ENCODE measurements at regions not wholly inside any gene's neighbourhood (a gene's known extent, or its start where the extent isn't known, plus 50 kb on each side); places are given as distances from the start of the nearest gene placed in this dataset.

DNA sequence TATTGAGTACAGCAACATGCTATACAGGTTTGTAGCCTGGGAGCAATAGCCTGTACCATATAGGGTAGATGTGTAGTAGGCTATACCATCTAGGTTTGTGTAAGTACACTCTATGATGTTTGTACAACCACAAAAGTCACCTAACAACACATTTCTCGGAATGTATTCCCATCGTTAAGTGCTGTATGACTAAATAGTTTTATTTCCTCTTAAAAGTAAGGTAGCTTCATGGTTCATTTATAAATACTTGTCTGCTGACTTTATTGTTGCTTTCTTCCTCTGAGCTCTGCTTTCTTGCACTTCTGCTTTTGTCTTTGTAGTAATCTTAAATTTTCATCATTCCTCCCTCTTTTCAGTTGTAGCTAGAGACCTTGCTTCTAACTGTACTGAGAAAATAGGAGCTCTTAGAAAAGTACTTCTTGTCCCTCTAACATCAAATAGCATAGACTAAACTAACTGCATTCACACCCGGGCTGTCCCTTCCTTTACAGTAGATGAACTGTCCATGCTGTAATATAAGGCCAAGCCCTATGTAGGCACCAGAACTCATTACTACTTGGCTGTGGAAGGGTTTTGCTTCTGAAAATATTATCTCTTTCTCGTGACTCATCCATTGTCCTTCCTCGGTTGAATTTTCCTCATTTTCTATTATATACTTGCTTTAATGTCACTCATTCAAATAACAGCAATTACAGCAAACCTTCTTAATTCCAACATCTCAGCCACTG lies 55.4 kb upstream of the FAM3C start:
- 70 to 79% methylated on average over 5 of the region's 5 CpGs for WGBS, 2 donors
- no peak overlapping the region for H3K27ac ChIP-seq (ENCODE audit: low read depth in 2 of 2, low read length in 1 of 2)

DNA sequence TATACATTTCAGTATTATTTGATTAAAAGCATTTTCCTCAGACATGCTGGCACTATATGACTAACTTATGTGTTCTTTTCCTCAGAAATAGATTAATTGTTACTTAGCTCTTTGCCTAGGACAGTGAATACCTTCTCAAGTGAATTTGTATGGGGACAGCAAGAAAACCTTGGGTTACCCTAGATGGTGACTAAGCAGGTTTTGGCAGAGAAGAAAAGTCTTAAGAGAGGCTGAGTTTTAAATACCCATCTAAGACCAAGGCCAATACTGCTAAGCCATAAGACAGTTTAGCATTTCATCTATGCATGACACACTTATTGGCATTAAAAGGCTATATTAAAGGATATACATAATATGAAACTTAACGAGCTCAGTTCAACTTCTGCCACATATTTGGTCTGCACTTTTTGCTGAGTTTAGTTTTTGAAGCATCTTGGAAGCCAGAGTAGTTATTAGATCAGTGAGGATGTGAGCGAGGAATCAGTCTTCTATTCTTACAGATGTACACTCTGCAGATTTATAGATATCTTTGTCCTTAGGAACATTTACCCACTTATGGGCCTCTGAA lies 54.6 kb upstream of the FAM3C start:
- H3K36me3 ChIP-seq (ENCODE audit: control insufficient read depth in 2 of 2, insufficient read depth in 2 of 2, low read length in 1 of 2): no peaks in the 10 kb centered on the region
- no peaks in the 10 kb centered on the region for H3K27me3 ChIP-seq (ENCODE audit: control insufficient read depth in 1 of 2, insufficient read depth in 2 of 2, low read length in 2 of 2)
- H3K27ac ChIP-seq (ENCODE audit: low read depth in 2 of 2, low read length in 1 of 2): no peak overlapping the region
- WGBS, 2 donors: 60 to 75% methylated on average over 2 of the region's 2 CpGs
- H3K4me1 ChIP-seq (ENCODE audit: control insufficient read depth in 2 of 2, insufficient read depth in 2 of 2, low read length in 1 of 2): no peaks in the 10 kb centered on the region
- H3K4me3 ChIP-seq (ENCODE audit: low read depth in 1 of 2, low read length in 2 of 2): no peak overlapping the region
- H3K9me3 ChIP-seq (ENCODE audit: control insufficient read depth in 2 of 2, insufficient read depth in 1 of 2, low read depth in 1 of 2, low read length in 1 of 2): no peaks in the 10 kb centered on the region

More for the DNA sequence above, 55.4 kb upstream of the FAM3C start:
- H3K27me3 ChIP-seq (ENCODE audit: control insufficient read depth in 1 of 2, insufficient read depth in 2 of 2, low read length in 2 of 2): no peaks in the 10 kb centered on the region
- no peaks in the 10 kb centered on the region for H3K9me3 ChIP-seq (ENCODE audit: control insufficient read depth in 2 of 2, insufficient read depth in 1 of 2, low read depth in 1 of 2, low read length in 1 of 2)
- H3K4me1 ChIP-seq (ENCODE audit: control insufficient read depth in 2 of 2, insufficient read depth in 2 of 2, low read length in 1 of 2): no peaks in the 10 kb centered on the region
- no peaks in the 10 kb centered on the region for H3K36me3 ChIP-seq (ENCODE audit: control insufficient read depth in 2 of 2, insufficient read depth in 2 of 2, low read length in 1 of 2)
- no peak overlapping the region for H3K4me3 ChIP-seq (ENCODE audit: low read depth in 1 of 2, low read length in 2 of 2)

GRCh38 chr7:121449735-121450240 lies 53.7 kb upstream of the FAM3C start:
- no peaks in the 10 kb centered on the region for H3K27me3 ChIP-seq (ENCODE audit: control insufficient read depth in 1 of 2, insufficient read depth in 2 of 2, low read length in 2 of 2)
- no peaks in the 10 kb centered on the region for H3K36me3 ChIP-seq (ENCODE audit: control insufficient read depth in 2 of 2, insufficient read depth in 2 of 2, low read length in 1 of 2)
- H3K27ac ChIP-seq (ENCODE audit: low read depth in 2 of 2, low read length in 1 of 2): no peak overlapping the region
- H3K4me1 ChIP-seq (ENCODE audit: control insufficient read depth in 2 of 2, insufficient read depth in 2 of 2, low read length in 1 of 2): no peaks in the 10 kb centered on the region
- 73 to 81% methylated on average over 1 of the region's 1 CpG for WGBS, 2 donors
- no peak overlapping the region for H3K4me3 ChIP-seq (ENCODE audit: low read depth in 1 of 2, low read length in 2 of 2)
- H3K9me3 ChIP-seq (ENCODE audit: control insufficient read depth in 2 of 2, insufficient read depth in 1 of 2, low read depth in 1 of 2, low read length in 1 of 2): no peaks in the 10 kb centered on the region

GRCh38 chr7:121449329-121449728 lies 53.2 kb upstream of the FAM3C start:
- Histone ChIP-seq H3K9me3 (ENCODE audit: control insufficient read depth in 2 of 2, insufficient read depth in 1 of 2, low read depth in 1 of 2, low read length in 1 of 2) (no peaks in the 10 kb centered on the region), H3K4me1 (ENCODE audit: control insufficient read depth in 2 of 2, insufficient read depth in 2 of 2, low read length in 1 of 2) (no peaks in the 10 kb centered on the region), H3K27me3 (ENCODE audit: control insufficient read depth in 1 of 2, insufficient read depth in 2 of 2, low read length in 2 of 2) (no peaks in the 10 kb centered on the region), H3K27ac (ENCODE audit: low read depth in 2 of 2, low read length in 1 of 2) (no peak overlapping the region), H3K4me3 (ENCODE audit: low read depth in 1 of 2, low read length in 2 of 2) (no peak overlapping the region), H3K36me3 (ENCODE audit: control insufficient read depth in 2 of 2, insufficient read depth in 2 of 2, low read length in 1 of 2) (no peaks in the 10 kb centered on the region)
- 80 to 85% methylated on average over 3 of the region's 3 CpGs for WGBS, 2 donors

DNA sequence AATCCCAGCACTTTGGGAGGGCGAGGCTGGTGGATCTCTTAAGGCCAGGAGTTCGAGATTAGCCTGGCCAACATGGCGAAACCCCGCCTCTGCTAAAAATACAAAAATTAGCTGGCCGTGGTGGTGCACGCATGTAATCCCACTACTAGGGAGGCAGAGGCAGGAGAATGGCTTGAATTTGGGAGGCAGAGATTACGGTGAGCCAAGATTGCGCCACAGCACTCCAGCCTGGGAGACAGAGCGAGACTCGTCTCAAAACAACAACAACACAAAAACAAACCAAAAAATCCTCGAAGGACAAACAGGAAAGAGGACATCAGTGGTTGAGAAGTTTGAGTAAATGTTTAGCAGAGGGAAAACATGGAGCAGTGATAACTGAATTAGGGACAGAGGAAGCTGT lies 52.3 kb upstream of the FAM3C start:
- Histone ChIP-seq H3K27me3 (ENCODE audit: control insufficient read depth in 1 of 2, insufficient read depth in 2 of 2, low read length in 2 of 2) (no peaks in the 10 kb centered on the region), H3K27ac (ENCODE audit: low read depth in 2 of 2, low read length in 1 of 2) (no peak overlapping the region), H3K9me3 (ENCODE audit: control insufficient read depth in 2 of 2, insufficient read depth in 1 of 2, low read depth in 1 of 2, low read length in 1 of 2) (no peaks in the 10 kb centered on the region), H3K4me1 (ENCODE audit: control insufficient read depth in 2 of 2, insufficient read depth in 2 of 2, low read length in 1 of 2) (no peaks in the 10 kb centered on the region), H3K36me3 (ENCODE audit: control insufficient read depth in 2 of 2, insufficient read depth in 2 of 2, low read length in 1 of 2) (no peaks in the 10 kb centered on the region), H3K4me3 (ENCODE audit: low read depth in 1 of 2, low read length in 2 of 2) (no peak overlapping the region)
- WGBS, 2 donors: 92 to 95% methylated on average over 11 of the region's 11 CpGs

DNA sequence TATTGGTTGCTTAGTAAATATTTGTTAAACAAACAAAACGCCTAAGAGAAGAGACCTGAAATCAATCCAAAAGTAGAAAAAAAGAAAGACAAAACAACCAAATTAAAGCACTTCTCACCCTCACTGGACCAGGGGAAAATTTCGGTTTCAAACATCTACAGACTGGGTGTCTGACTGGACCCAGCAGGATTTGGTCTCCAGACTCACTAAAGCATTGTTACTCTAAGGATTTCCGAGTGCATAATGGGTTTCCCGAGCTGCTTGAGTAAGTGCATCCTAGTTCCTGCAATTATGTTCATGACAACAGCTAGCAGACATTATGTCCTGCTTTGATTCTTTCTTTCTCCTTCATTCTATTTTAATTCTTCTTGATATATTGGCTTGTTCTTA lies 51.8 kb upstream of the FAM3C start:
- Histone ChIP-seq H3K9me3 (ENCODE audit: control insufficient read depth in 2 of 2, insufficient read depth in 1 of 2, low read depth in 1 of 2, low read length in 1 of 2) (no peaks in the 10 kb centered on the region), H3K27me3 (ENCODE audit: control insufficient read depth in 1 of 2, insufficient read depth in 2 of 2, low read length in 2 of 2) (no peaks in the 10 kb centered on the region), H3K36me3 (ENCODE audit: control insufficient read depth in 2 of 2, insufficient read depth in 2 of 2, low read length in 1 of 2) (no peaks in the 10 kb centered on the region), H3K27ac (ENCODE audit: low read depth in 2 of 2, low read length in 1 of 2) (no peak overlapping the region), H3K4me3 (ENCODE audit: low read depth in 1 of 2, low read length in 2 of 2) (no peak overlapping the region), H3K4me1 (ENCODE audit: control insufficient read depth in 2 of 2, insufficient read depth in 2 of 2, low read length in 1 of 2) (no peaks in the 10 kb centered on the region)
- WGBS, 2 donors: 53 to 59% methylated on average over 4 of the region's 4 CpGs

DNA sequence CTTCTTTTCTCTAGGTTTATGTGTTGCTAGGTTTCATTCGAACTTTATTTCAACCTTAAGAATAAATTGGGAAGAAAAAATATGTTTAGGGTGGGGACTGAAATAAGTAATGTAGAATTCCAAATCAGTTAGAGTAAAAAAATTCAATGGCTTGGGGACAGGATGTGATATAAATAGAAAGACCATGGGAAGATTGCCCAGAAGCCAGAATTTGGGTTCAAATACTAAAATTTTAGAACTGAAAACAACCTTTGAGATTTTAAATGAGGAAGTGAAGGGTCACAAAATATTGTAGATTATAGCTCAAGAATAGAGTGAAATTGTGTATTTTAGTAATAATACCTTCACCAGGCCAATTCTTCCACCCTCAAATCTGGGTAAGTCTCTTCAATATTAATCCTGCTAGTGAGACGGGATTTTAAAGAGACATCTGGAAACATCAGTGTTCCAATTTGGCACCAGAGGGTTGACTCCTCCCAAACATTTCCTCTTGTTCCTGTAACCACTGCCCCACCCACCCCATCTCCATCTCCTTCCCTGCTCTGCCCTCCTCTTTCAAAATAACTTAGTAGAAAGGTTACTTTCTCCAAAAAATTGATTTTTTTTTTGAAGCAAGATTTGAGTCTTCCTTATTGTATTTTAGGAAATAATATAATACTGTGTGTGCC lies 51.3 kb upstream of the FAM3C start:
- H3K36me3 ChIP-seq (ENCODE audit: control insufficient read depth in 2 of 2, insufficient read depth in 2 of 2, low read length in 1 of 2): no peaks in the 10 kb centered on the region
- no peaks in the 10 kb centered on the region for H3K9me3 ChIP-seq (ENCODE audit: control insufficient read depth in 2 of 2, insufficient read depth in 1 of 2, low read depth in 1 of 2, low read length in 1 of 2)
- no peaks in the 10 kb centered on the region for H3K27me3 ChIP-seq (ENCODE audit: control insufficient read depth in 1 of 2, insufficient read depth in 2 of 2, low read length in 2 of 2)
- no peak overlapping the region for H3K27ac ChIP-seq (ENCODE audit: low read depth in 2 of 2, low read length in 1 of 2)
- 50 to 65% methylated on average over 2 of the region's 2 CpGs for whole genome bisulfite sequencing, 2 donors
- no peaks in the 10 kb centered on the region for H3K4me1 ChIP-seq (ENCODE audit: control insufficient read depth in 2 of 2, insufficient read depth in 2 of 2, low read length in 1 of 2)
- no peak overlapping the region for H3K4me3 ChIP-seq (ENCODE audit: low read depth in 1 of 2, low read length in 2 of 2)

DNA sequence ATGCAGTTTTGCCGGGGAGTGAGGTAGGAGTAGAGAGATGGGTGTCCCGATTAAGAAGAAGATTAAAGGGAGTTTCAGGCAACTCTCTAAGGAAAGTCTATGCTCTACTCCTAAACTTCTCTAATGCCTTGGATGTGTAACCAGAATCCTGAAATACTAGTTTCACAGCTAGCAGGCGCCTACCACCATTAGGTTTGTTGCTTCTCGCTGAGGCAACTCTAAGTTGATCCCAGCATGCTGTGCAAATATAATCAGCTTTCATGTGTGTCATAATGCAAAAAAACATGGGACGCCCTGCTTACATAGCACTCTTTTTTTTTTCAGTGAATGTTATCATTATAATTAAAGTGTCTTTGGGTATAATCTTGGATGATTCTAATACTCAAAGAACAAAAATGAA lies 50.4 kb upstream of the FAM3C start:
- no peaks in the 10 kb centered on the region for H3K36me3 ChIP-seq (ENCODE audit: control insufficient read depth in 2 of 2, insufficient read depth in 2 of 2, low read length in 1 of 2)
- no peaks in the 10 kb centered on the region for H3K4me1 ChIP-seq (ENCODE audit: control insufficient read depth in 2 of 2, insufficient read depth in 2 of 2, low read length in 1 of 2)
- H3K27ac ChIP-seq (ENCODE audit: low read depth in 2 of 2, low read length in 1 of 2): no peak overlapping the region
- H3K27me3 ChIP-seq (ENCODE audit: control insufficient read depth in 1 of 2, insufficient read depth in 2 of 2, low read length in 2 of 2): no peaks in the 10 kb centered on the region
- H3K9me3 ChIP-seq (ENCODE audit: control insufficient read depth in 2 of 2, insufficient read depth in 1 of 2, low read depth in 1 of 2, low read length in 1 of 2): no peaks in the 10 kb centered on the region
- WGBS, 2 donors: 52 to 73% methylated on average over 5 of the region's 5 CpGs
- H3K4me3 ChIP-seq (ENCODE audit: low read depth in 1 of 2, low read length in 2 of 2): no peak overlapping the region

Measured in esophagus (tissue), 2 donors.